ENCODE measurements at regions not wholly inside any gene's neighbourhood (a gene's known extent, or its start where the extent isn't known, plus 50 kb on each side); places are given as distances from the start of the nearest gene placed in this dataset.

GRCh38 chr4:164381859-164382258 lies 372.1 kb upstream of the SMIM31 start:
- DNase-seq (ENCODE audit: extremely low read depth, insufficient read length): no peak
- Histone ChIP-seq H3K4me3 (replicated peaks; ENCODE audit: low read depth, low read length) (no peak overlapping the region), H3K36me3 (ENCODE audit: control insufficient read depth, insufficient read depth, low read length) (no peaks in the 10 kb centered on the region), H3K27me3 (replicated peaks; ENCODE audit: control insufficient read depth, insufficient read depth, low read length) (no peaks in the 10 kb centered on the region; the same call in 1 of the 2 replicates)
- no peak for TF ChIP-seq CTCF (IDR thresholded peaks at IDR 0.05; ENCODE audit: insufficient read depth, low read length, poor library complexity, severe bottlenecking)

GRCh38 chr4:164383058-164383357 lies 370.9 kb upstream of the SMIM31 start:
- Histone ChIP-seq H3K36me3 (ENCODE audit: control insufficient read depth, insufficient read depth, low read length) (no peaks in the 10 kb centered on the region), H3K27me3 (replicated peaks; ENCODE audit: control insufficient read depth, insufficient read depth, low read length) (no peaks in the 10 kb centered on the region; the same call in 1 of the 2 replicates), H3K4me3 (replicated peaks; ENCODE audit: low read depth, low read length) (no peak overlapping the region)
- TF ChIP-seq CTCF (IDR thresholded peaks at IDR 0.05; ENCODE audit: insufficient read depth, low read length, poor library complexity, severe bottlenecking): no peak
- no peak for DNase-seq (ENCODE audit: extremely low read depth, insufficient read length)

- Histone ChIP-seq H3K27me3 (replicated peaks; ENCODE audit: control insufficient read depth, insufficient read depth, low read length) (no peaks in the 10 kb centered on the region; the same call in 1 of the 2 replicates), H3K36me3 (ENCODE audit: control insufficient read depth, insufficient read depth, low read length) (no peaks in the 10 kb centered on the region), H3K4me3 (replicated peaks; ENCODE audit: low read depth, low read length) (no peak overlapping the region)
- TF ChIP-seq CTCF (IDR thresholded peaks at IDR 0.05; ENCODE audit: insufficient read depth, low read length, poor library complexity, severe bottlenecking): no peak
- DNase-seq (ENCODE audit: extremely low read depth, insufficient read length): no peak
These were observed 370.3 kb upstream of the SMIM31 start for GRCh38 chr4:164383358-164384220.

- no peak for TF ChIP-seq CTCF (IDR thresholded peaks at IDR 0.05; ENCODE audit: insufficient read depth, low read length, poor library complexity, severe bottlenecking)
- Histone ChIP-seq H3K27me3 (replicated peaks; ENCODE audit: control insufficient read depth, insufficient read depth, low read length) (no peaks in the 10 kb centered on the region; the same call in 1 of the 2 replicates), H3K36me3 (ENCODE audit: control insufficient read depth, insufficient read depth, low read length) (no peaks in the 10 kb centered on the region), H3K4me3 (replicated peaks; ENCODE audit: low read depth, low read length) (no peak overlapping the region)
- DNase-seq (ENCODE audit: extremely low read depth, insufficient read length): no peak
These were observed 369.5 kb upstream of the SMIM31 start for GRCh38 chr4:164384416-164384815.

GRCh38 chr4:164396439-164396838 lies 357.5 kb upstream of the SMIM31 start:
- Histone ChIP-seq H3K4me3 (replicated peaks; ENCODE audit: low read depth, low read length) (no peak overlapping the region), H3K36me3 (ENCODE audit: control insufficient read depth, insufficient read depth, low read length) (no peaks in the 10 kb centered on the region), H3K27me3 (replicated peaks; ENCODE audit: control insufficient read depth, insufficient read depth, low read length) (no peaks in the 10 kb centered on the region)
- no peak for TF ChIP-seq CTCF (IDR thresholded peaks at IDR 0.05; ENCODE audit: insufficient read depth, low read length, poor library complexity, severe bottlenecking)
- no peak for DNase-seq (ENCODE audit: extremely low read depth, insufficient read length)

Measured in GM06990 (cell line).